WTC11 (cell line): ENCODE measurements at regions not wholly inside any gene's neighbourhood (a gene's known extent, or its start where the extent isn't known, plus 50 kb on each side); places are given as distances from the start of the nearest gene placed in this dataset.
"Not testable (repeated sequence)": the region's sequence is repeated elsewhere in the genome, so short reads cannot be mapped to it uniquely, and the experiment has no call there.

Experiments used
- ATAC-seq: fragments of 200-7000 bp; cut with Tn5 transposase; 2 replicates; pipeline ENCODE4 v1.10.0; 2021; ENCODE audit warnings: mild to moderate bottlenecking, moderate library complexity
- CTCF ChIA-PET: fragments of 300-600 bp; sonication (Branson Sonifier 250); formaldehyde crosslinking; loops from one replicate; lab custom pipeline; 2021; ENCODE audit warnings: antibody characterized with exemption; lab: Charles Lee
- POLR2A ChIA-PET: fragments of 350-600 bp; sonication (Branson Sonifier 250); formaldehyde crosslinking; loops from one replicate; lab custom pipeline; 2021; ENCODE audit warnings: antibody characterized with exemption; lab: Charles Lee
- DNase-seq: peaks from one replicate; pipeline ENCODE4 v3.0.0; 2021; ENCODE audit warnings: low spot score
- H3K27ac Mint-ChIP-seq: 2 replicates; pipeline ENCODE4 v1.8.0; 2021; ENCODE audit warnings: mixed read lengths
- H3K27me3 Mint-ChIP-seq: 2 replicates; pipeline ENCODE4 v1.8.0; 2021; ENCODE audit warnings: low read depth, mild to moderate bottlenecking, moderate library complexity, mixed read lengths
- H3K36me3 Mint-ChIP-seq: 2 replicates; pipeline ENCODE4 v1.8.0; 2021; ENCODE audit warnings: mixed read lengths
- H3K4me1 Mint-ChIP-seq: 2 replicates; pipeline ENCODE4 v1.8.0; 2022; ENCODE audit warnings: mixed read lengths
- H3K4me3 Mint-ChIP-seq: 2 replicates; pipeline ENCODE4 v1.8.0; 2021; ENCODE audit warnings: mild to moderate bottlenecking, moderate library complexity, mixed read lengths
- H3K9me3 Mint-ChIP-seq: 2 replicates; pipeline ENCODE4 v1.8.0; 2021; ENCODE audit warnings: mixed read lengths
- ELF4 ChIP-seq: sonication (generic); formaldehyde crosslinking; IDR thresholded peaks from 2 replicates; pipeline ENCODE4 v1.8.1; 2022; ENCODE audit warnings: low read depth, mild to moderate bottlenecking, moderate library complexity, missing genetic modification reagents
- ETV6 ChIP-seq: sonication (generic); formaldehyde crosslinking; IDR thresholded peaks from 2 replicates; pipeline ENCODE4 v1.8.1; 2022; ENCODE audit warnings: mild to moderate bottlenecking, missing genetic modification reagents
- FOXK1 ChIP-seq: sonication (generic); formaldehyde crosslinking; IDR thresholded peaks from 2 replicates; pipeline ENCODE4 v1.8.0; 2022; ENCODE audit warnings: mild to moderate bottlenecking, moderate library complexity, missing genetic modification reagents
- FOXP1 ChIP-seq: sonication (generic); formaldehyde crosslinking; IDR thresholded peaks from 2 replicates; pipeline ENCODE4 v1.8.0; 2022; ENCODE audit warnings: missing genetic modification reagents, mild to moderate bottlenecking, moderate library complexity, borderline replicate concordance
- HMGA2 ChIP-seq: fragments of 250-450 bp; sonication (Bioruptor Pico); IDR thresholded peaks from 2 replicates; pipeline ENCODE4 v1.4.0; 2021; ENCODE audit warnings: mild to moderate bottlenecking, moderate library complexity
- NFYB ChIP-seq: sonication (generic); formaldehyde crosslinking; conservative IDR thresholded peaks from 2 replicates; pipeline ENCODE4 v1.8.0; 2022; ENCODE audit warnings: low read depth, missing genetic modification reagents
- PRRX2 ChIP-seq: fragments of 250-450 bp; sonication (Bioruptor Pico); IDR thresholded peaks from 2 replicates; pipeline ENCODE4 v1.8.0; 2021; ENCODE audit warnings: mild to moderate bottlenecking
- RORB ChIP-seq: fragments of 250-450 bp; sonication (Bioruptor Pico); IDR thresholded peaks from 2 replicates; pipeline ENCODE4 v1.9.0; 2021; ENCODE audit warnings: mild to moderate bottlenecking
- SMAD3 ChIP-seq: sonication (generic); formaldehyde crosslinking; IDR thresholded peaks from 2 replicates; pipeline ENCODE4 v1.8.0; 2022; ENCODE audit warnings: missing genetic modification reagents, mild to moderate bottlenecking, borderline replicate concordance
- TF ChIP-seq, protein P1 (sequence below): sonication (generic); formaldehyde crosslinking; IDR thresholded peaks from 2 replicates; pipeline ENCODE4 v1.8.1; 2023; ENCODE audit warnings: mild to moderate bottlenecking, missing genetic modification reagents, moderate library complexity
- TF ChIP-seq, protein P2 (sequence below): sonication (generic); formaldehyde crosslinking; IDR thresholded peaks from 2 replicates; pipeline ENCODE4 v1.8.0; 2022; ENCODE audit warnings: mild to moderate bottlenecking, missing genetic modification reagents
- TF ChIP-seq, protein P3 (sequence below): fragments of 250-450 bp; sonication (Bioruptor Pico); IDR thresholded peaks from 2 replicates; pipeline ENCODE4 v1.9.0; 2021; ENCODE audit warnings: mild to moderate bottlenecking
- TF ChIP-seq, protein P4 (sequence below): sonication (generic); formaldehyde crosslinking; IDR thresholded peaks from 2 replicates; pipeline ENCODE4 v1.8.0; 2022; ENCODE audit warnings: mild to moderate bottlenecking, missing genetic modification reagents
- TF ChIP-seq, protein P5 (sequence below): sonication (generic); formaldehyde crosslinking; IDR thresholded peaks from 2 replicates; pipeline ENCODE4 v1.8.1; 2022; ENCODE audit warnings: mild to moderate bottlenecking, missing genetic modification reagents, moderate library complexity, borderline replicate concordance

DNA sequence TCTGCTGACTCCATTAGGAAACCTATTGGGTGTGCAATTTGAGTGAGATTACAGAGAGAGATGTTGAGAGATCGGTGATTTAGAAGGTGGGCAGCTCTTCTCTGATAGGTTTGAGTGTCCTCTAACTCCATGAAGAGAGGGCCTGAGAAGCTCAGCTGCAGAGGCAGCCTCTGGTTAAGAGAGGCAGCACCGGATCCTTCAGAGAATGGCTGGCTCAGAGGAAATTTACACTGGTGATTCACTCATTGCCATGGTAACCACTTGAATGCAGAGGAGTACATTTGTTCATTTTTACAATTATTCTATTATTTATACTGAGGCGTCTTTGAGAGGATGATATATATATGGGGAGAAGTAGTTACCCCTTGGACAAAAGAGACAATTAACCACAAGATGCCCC lies 171.7 kb downstream of the PDGFRA start:
- no peak for ATAC-seq
- peaks cover 11% of the 10 kb centered on the region for H3K9me3 Mint-ChIP-seq
- TF ChIP-seq PRRX2 (CRISPR knock-in tag) (no peak), RORB (CRISPR knock-in tag) (no peak), NFYB (CRISPR knock-in tag) (no peak)
- ChIA-PET CTCF (no interaction called here), POLR2A (no interaction called here)
- peaks cover 4% of the 10 kb centered on the region; the same call in 1 of the 2 replicates for H3K4me1 Mint-ChIP-seq
- no peak overlapping the region for H3K4me3 Mint-ChIP-seq
- H3K27me3 Mint-ChIP-seq = no peaks in the 10 kb centered on the region
- DNase-seq = no peak
- no peak overlapping the region for H3K27ac Mint-ChIP-seq
- no peaks in the 10 kb centered on the region for H3K36me3 Mint-ChIP-seq

DNA sequence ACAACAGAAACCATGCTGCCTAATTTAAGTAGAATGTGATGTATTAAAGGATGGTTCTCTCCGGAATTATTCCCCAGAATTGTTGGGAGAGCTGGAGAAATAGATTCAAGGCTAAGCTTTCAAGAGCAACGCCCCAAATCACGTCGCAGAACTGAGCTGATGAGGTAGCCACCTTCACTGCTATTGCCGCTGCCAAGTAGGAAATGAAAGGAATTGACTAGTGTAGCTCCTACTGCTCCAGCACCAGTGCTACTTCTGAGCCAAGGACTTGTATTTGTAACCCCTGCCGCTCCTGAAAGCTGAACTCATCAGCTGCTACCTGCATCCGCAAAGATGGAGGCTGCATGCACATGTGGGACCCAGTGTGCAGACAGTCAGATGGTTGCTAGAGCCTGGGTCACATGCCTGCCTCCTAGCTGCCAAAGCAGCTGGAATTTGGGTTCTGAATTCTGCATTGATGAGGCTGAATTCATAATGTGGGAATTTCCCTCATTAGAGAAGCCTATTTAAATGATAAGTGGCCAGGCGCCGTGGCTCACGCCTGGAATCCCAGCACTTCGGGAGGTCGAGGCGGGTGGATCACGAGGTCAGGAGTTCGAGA lies 173.9 kb downstream of the PDGFRA start:
- DNase-seq (peak; percentile 12), ATAC-seq (no peak)
- POLR2A ChIA-PET = no interaction called here
- CTCF ChIA-PET = interaction anchor here (1.0 to 1.4 kb wide), 3 partner anchors 18 to 37 kb away, joined by 3 to 5 read pairs (median 5); no protein-coding TSS in a partner anchor
- Mint-ChIP-seq H3K27ac (no peak overlapping the region), H3K9me3 (peaks cover 12% of the 10 kb centered on the region), H3K27me3 (no peaks in the 10 kb centered on the region), H3K4me3 (no peak overlapping the region), H3K36me3 (no peaks in the 10 kb centered on the region), H3K4me1 (peaks cover 12% of the 10 kb centered on the region)
- TF ChIP-seq, protein P1, sequence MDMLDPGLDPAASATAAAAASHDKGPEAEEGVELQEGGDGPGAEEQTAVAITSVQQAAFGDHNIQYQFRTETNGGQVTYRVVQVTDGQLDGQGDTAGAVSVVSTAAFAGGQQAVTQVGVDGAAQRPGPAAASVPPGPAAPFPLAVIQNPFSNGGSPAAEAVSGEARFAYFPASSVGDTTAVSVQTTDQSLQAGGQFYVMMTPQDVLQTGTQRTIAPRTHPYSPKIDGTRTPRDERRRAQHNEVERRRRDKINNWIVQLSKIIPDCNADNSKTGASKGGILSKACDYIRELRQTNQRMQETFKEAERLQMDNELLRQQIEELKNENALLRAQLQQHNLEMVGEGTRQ (CRISPR knock-in tag) = peak; percentile 55
- TF ChIP-seq, protein P2, sequence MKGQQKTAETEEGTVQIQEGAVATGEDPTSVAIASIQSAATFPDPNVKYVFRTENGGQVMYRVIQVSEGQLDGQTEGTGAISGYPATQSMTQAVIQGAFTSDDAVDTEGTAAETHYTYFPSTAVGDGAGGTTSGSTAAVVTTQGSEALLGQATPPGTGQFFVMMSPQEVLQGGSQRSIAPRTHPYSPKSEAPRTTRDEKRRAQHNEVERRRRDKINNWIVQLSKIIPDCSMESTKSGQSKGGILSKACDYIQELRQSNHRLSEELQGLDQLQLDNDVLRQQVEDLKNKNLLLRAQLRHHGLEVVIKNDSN (CRISPR knock-in tag) = peak; percentile 55; the same call in 1 of the 2 replicates
- TF ChIP-seq FOXP1 (CRISPR knock-in tag) = no peak

DNA sequence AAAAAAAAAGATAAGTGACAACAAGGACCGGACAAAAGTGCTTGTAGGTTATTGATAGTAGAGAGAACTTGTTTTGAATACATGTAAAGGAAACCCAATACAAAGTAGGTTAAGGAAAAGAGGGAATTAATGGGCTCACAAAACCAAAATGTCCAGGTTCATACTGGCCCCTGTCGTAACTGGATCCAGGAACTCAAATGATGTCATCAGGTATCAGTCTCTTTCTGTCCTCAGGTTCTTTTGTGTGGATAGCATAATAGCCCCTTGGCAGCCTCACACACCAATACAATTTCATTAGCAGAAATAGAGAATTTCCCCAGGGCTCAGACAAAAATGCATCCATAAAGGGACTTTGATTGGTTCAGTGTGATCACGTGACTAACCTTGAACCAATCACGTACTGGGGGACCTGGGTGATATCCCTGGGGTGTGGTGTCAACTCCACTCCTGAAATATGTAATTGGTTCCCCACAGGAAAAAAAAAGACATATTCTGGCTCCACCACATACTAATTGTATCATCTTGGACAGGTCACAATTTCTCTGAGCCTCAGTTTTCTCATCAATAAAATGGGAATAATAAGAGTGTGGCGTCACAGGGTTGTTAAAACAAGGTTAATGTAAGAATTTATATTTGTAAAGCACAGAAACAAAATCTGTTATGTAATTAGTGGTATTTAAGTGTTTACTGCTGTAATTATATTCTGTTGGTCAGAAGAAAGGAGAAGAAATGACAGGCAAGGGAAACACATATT lies 174.8 kb downstream of the PDGFRA start:
- ChIA-PET CTCF (interaction anchor here (1.2 to 1.4 kb wide), 2 partner anchors 29 to 36 kb away, joined by 5 read pairs; no protein-coding TSS in a partner anchor), POLR2A (no interaction called here)
- Mint-ChIP-seq H3K9me3 (peaks cover 13% of the 10 kb centered on the region), H3K27ac (no peak overlapping the region), H3K4me3 (no peak overlapping the region), H3K27me3 (no peaks in the 10 kb centered on the region), H3K36me3 (no peaks in the 10 kb centered on the region), H3K4me1 (peaks cover 21% of the 10 kb centered on the region)
- ATAC-seq = no peak
- TF ChIP-seq ETV6 (CRISPR knock-in tag) (no peak), SMAD3 (no peak), NFYB (CRISPR knock-in tag) (0 out of 2 replicates have a peak, but pooled peaks have one; percentile 13), FOXK1 (no peak), HMGA2 (no peak), ELF4 (no peak)
- TF ChIP-seq, protein P3, sequence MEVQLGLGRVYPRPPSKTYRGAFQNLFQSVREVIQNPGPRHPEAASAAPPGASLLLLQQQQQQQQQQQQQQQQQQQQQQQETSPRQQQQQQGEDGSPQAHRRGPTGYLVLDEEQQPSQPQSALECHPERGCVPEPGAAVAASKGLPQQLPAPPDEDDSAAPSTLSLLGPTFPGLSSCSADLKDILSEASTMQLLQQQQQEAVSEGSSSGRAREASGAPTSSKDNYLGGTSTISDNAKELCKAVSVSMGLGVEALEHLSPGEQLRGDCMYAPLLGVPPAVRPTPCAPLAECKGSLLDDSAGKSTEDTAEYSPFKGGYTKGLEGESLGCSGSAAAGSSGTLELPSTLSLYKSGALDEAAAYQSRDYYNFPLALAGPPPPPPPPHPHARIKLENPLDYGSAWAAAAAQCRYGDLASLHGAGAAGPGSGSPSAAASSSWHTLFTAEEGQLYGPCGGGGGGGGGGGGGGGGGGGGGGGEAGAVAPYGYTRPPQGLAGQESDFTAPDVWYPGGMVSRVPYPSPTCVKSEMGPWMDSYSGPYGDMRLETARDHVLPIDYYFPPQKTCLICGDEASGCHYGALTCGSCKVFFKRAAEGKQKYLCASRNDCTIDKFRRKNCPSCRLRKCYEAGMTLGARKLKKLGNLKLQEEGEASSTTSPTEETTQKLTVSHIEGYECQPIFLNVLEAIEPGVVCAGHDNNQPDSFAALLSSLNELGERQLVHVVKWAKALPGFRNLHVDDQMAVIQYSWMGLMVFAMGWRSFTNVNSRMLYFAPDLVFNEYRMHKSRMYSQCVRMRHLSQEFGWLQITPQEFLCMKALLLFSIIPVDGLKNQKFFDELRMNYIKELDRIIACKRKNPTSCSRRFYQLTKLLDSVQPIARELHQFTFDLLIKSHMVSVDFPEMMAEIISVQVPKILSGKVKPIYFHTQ (CRISPR knock-in tag) = no peak
- TF ChIP-seq, protein P4, sequence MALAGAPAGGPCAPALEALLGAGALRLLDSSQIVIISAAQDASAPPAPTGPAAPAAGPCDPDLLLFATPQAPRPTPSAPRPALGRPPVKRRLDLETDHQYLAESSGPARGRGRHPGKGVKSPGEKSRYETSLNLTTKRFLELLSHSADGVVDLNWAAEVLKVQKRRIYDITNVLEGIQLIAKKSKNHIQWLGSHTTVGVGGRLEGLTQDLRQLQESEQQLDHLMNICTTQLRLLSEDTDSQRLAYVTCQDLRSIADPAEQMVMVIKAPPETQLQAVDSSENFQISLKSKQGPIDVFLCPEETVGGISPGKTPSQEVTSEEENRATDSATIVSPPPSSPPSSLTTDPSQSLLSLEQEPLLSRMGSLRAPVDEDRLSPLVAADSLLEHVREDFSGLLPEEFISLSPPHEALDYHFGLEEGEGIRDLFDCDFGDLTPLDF (CRISPR knock-in tag) = no peak
- TF ChIP-seq, protein P5, sequence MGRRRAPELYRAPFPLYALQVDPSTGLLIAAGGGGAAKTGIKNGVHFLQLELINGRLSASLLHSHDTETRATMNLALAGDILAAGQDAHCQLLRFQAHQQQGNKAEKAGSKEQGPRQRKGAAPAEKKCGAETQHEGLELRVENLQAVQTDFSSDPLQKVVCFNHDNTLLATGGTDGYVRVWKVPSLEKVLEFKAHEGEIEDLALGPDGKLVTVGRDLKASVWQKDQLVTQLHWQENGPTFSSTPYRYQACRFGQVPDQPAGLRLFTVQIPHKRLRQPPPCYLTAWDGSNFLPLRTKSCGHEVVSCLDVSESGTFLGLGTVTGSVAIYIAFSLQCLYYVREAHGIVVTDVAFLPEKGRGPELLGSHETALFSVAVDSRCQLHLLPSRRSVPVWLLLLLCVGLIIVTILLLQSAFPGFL (CRISPR knock-in tag) = no peak
- no peak for DNase-seq

DNA sequence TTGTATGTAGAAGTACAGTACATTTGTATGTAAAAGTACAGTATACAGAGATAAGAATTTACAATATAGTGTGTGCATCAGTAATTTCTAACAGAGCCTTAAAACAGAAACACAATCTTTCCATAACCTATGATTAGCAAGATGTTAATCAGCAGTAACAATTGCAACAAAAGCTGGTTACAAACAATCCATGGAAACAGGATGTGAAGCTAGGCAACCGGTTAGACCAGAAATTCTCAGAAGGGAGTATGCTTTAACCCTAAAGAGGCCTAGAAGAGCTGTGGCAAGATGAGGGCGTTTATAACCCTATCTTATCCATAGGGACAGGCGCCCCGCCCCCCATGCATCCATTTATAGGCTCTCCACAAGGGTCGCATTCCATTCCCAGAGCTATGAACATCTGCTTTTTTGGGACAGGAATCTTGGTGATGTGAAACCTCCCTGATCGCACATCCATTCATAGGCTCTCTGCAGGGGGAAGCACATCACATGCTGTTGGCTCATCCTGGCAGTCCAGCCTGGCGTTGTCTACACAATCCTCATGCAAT lies 180.3 kb downstream of the PDGFRA start:
- H3K4me1 Mint-ChIP-seq = peaks cover 30% of the 10 kb centered on the region
- H3K4me3 Mint-ChIP-seq, ATAC-seq, H3K36me3 Mint-ChIP-seq, POLR2A ChIA-PET, H3K27me3 Mint-ChIP-seq: not testable (repeated sequence)
- CTCF ChIA-PET = interaction anchor here (1.3 kb wide), 1 partner anchor 90 kb away, joined by 3 read pairs; no protein-coding TSS in a partner anchor
- H3K27ac Mint-ChIP-seq = peak overlapping the region; percentile 90
- H3K9me3 Mint-ChIP-seq = peaks cover 15% of the 10 kb centered on the region
- DNase-seq = peak; percentile 55
